H9 (cell line): ENCODE measurements at regions not wholly inside any gene's neighbourhood (a gene's known extent, or its start where the extent isn't known, plus 50 kb on each side); places are given as distances from the start of the nearest gene placed in this dataset.

Experiments
- DNase-seq: peaks from one replicate; pipeline ENCODE4 v3.0.0-alpha.2; 2017
- H2AFZ ChIP-seq: one replicate; pipeline ENCODE4 v1.6.1; 2013; ENCODE audit warnings: mild to moderate bottlenecking, low read length, control low read depth, moderate library complexity
- H2AK5ac ChIP-seq: 2 replicates; pipeline ENCODE4 v1.6.1; 2013; ENCODE audit warnings: low read length, control low read depth, mixed read lengths; ENCODE audit not compliant: insufficient read length
- H2BK120ac ChIP-seq: one replicate; pipeline ENCODE4 v1.6.1; 2013; ENCODE audit warnings: low read depth, mild to moderate bottlenecking, low read length, control low read depth, inconsistent platforms; ENCODE audit not compliant: poor library complexity, severe bottlenecking
- H2BK12ac ChIP-seq: 2 replicates; pipeline ENCODE4 v1.6.1; 2013; ENCODE audit warnings: low read length, control low read depth, mixed read lengths, low read depth; ENCODE audit not compliant: insufficient read length
- H2BK15ac ChIP-seq: 2 replicates; pipeline ENCODE4 v1.6.1; 2013; ENCODE audit warnings: low read depth, low read length, control low read depth
- H2BK20ac ChIP-seq: one replicate; pipeline ENCODE4 v1.6.1; 2013; ENCODE audit warnings: low read depth, mild to moderate bottlenecking, low read length, control low read depth, inconsistent platforms; ENCODE audit not compliant: poor library complexity, severe bottlenecking
- H2BK5ac ChIP-seq: 2 replicates; pipeline ENCODE4 v1.6.1; 2013; ENCODE audit warnings: low read length, control low read depth, mixed read lengths; ENCODE audit not compliant: insufficient read length
- H3K14ac ChIP-seq: 2 replicates; pipeline ENCODE4 v1.6.1; 2013; ENCODE audit warnings: low read length, control low read depth; ENCODE audit not compliant: insufficient read depth
- H3K18ac ChIP-seq: 2 replicates; pipeline ENCODE4 v1.6.1; 2013; ENCODE audit warnings: low read depth, mild to moderate bottlenecking, mixed read lengths, low read length, control low read depth; ENCODE audit not compliant: insufficient read length
- H3K23ac ChIP-seq: 2 replicates; pipeline ENCODE4 v1.6.1; 2013; ENCODE audit warnings: low read length, control low read depth, mixed read lengths, low read depth; ENCODE audit not compliant: insufficient read length
- H3K23me2 ChIP-seq: 2 replicates; pipeline ENCODE4 v1.6.1; 2013; ENCODE audit warnings: low read depth, mild to moderate bottlenecking, mixed read lengths, low read length, control low read depth; ENCODE audit not compliant: insufficient read length, poor library complexity, severe bottlenecking
- H3K27ac ChIP-seq: 2 replicates; pipeline ENCODE4 v1.5.1; 2013; ENCODE audit warnings: low read length, control low read depth, mixed read lengths, low read depth; ENCODE audit not compliant: insufficient read length
- H3K27me3 ChIP-seq: 2 replicates; pipeline ENCODE4 v1.6.1; 2013; ENCODE audit warnings: low read length, control low read depth, inconsistent platforms; ENCODE audit not compliant: insufficient read depth
- H3K4ac ChIP-seq: 2 replicates; pipeline ENCODE4 v1.6.1; 2013; ENCODE audit warnings: low read depth, mild to moderate bottlenecking, control low read depth, inconsistent platforms, low read length, moderate library complexity
- H3K4me1 ChIP-seq: 2 replicates; pipeline ENCODE4 v1.6.1; 2013; ENCODE audit warnings: low read length, control low read depth, inconsistent platforms; ENCODE audit not compliant: insufficient read depth
- H3K4me2 ChIP-seq: 2 replicates; pipeline ENCODE4 v1.6.1; 2013; ENCODE audit warnings: low read length, control low read depth, mixed read lengths; ENCODE audit not compliant: insufficient read length, insufficient read depth
- H3K56ac ChIP-seq: 2 replicates; pipeline ENCODE4 v1.6.1; 2013; ENCODE audit warnings: low read depth, mild to moderate bottlenecking, mixed read lengths, low read length, control low read depth; ENCODE audit not compliant: insufficient read length
- H3K79me1 ChIP-seq: 2 replicates; pipeline ENCODE4 v1.6.1; 2013; ENCODE audit warnings: low read depth, mild to moderate bottlenecking, moderate library complexity, low read length, control low read depth, inconsistent platforms; ENCODE audit not compliant: insufficient read depth, poor library complexity, severe bottlenecking
- H3K79me2 ChIP-seq: 2 replicates; pipeline ENCODE4 v1.6.1; 2013; ENCODE audit warnings: low read length, control low read depth, inconsistent platforms; ENCODE audit not compliant: insufficient read depth
- H3K9ac ChIP-seq: 2 replicates; pipeline ENCODE4 v1.6.1; 2013; ENCODE audit warnings: low read length, control low read depth, mixed read lengths; ENCODE audit not compliant: insufficient read length; ENCODE audit errors: extremely low read depth
- H3K9me3 ChIP-seq: one replicate; pipeline ENCODE4 v1.6.1; 2013; ENCODE audit warnings: low read depth, low read length, inconsistent platforms; ENCODE audit not compliant: control insufficient read depth
- H3T11ph ChIP-seq: one replicate; pipeline ENCODE4 v1.6.1; 2013; ENCODE audit warnings: mild to moderate bottlenecking, low read length, control low read depth, inconsistent platforms
- H4K20me1 ChIP-seq: one replicate; pipeline ENCODE4 v1.6.1; 2013; ENCODE audit not compliant: control insufficient read depth, insufficient read length, insufficient read depth
- H4K5ac ChIP-seq: 2 replicates; pipeline ENCODE4 v1.6.1; 2013; ENCODE audit warnings: low read depth, mild to moderate bottlenecking, mixed read lengths, low read length, control low read depth; ENCODE audit not compliant: insufficient read length
- H4K8ac ChIP-seq: replicated peaks from 2 replicates; pipeline ENCODE4 v1.6.1; 2013; ENCODE audit warnings: low read length, control low read depth, mixed read lengths, low read depth; ENCODE audit not compliant: insufficient read length
- H4K91ac ChIP-seq: 2 replicates; pipeline ENCODE4 v1.6.1; 2013; ENCODE audit warnings: low read depth, mild to moderate bottlenecking, moderate library complexity, mixed read lengths, low read length, control low read depth; ENCODE audit not compliant: insufficient read length
- H3K27ac Mint-ChIP-seq, 3 experiments: 2 replicates in 2 of 3; 3 replicates in 1 of 3; pipeline ENCODE4 v1.8.0; 2020 to 2021; ENCODE audit warnings: mixed read lengths in 3 of 3, mild to moderate bottlenecking in 1 of 3, moderate library complexity in 1 of 3
- H3K27me3 Mint-ChIP-seq: 2 replicates; pipeline ENCODE4 v1.8.0; 2021; ENCODE audit warnings: low read depth, mild to moderate bottlenecking, moderate library complexity, mixed read lengths
- H3K36me3 Mint-ChIP-seq, 3 experiments: 2 replicates in 2 of 3; 3 replicates in 1 of 3; pipeline ENCODE4 v1.8.0; 2020 to 2021; ENCODE audit warnings: low read depth in 3 of 3, mixed read lengths in 3 of 3; ENCODE audit not compliant: insufficient read depth in 1 of 3
- H3K4me1 Mint-ChIP-seq, 2 experiments: 2 replicates each; pipeline ENCODE4 v1.8.0; 2020; ENCODE audit warnings: mixed read lengths in 2 of 2
- H3K4me3 Mint-ChIP-seq, 2 experiments: 2 replicates in 1 of 2; 3 replicates in 1 of 2; pipeline ENCODE4 v1.8.0; 2020 to 2021; ENCODE audit warnings: mild to moderate bottlenecking in 2 of 2, mixed read lengths in 2 of 2, moderate library complexity in 1 of 2
- H3K9me3 Mint-ChIP-seq, 2 experiments: 2 replicates in 1 of 2; 3 replicates in 1 of 2; pipeline ENCODE4 v1.8.0; 2020; ENCODE audit warnings: mild to moderate bottlenecking in 2 of 2, mixed read lengths in 2 of 2, moderate library complexity in 1 of 2
- CTCF ChIP-seq: fragments of 200-600 bp; sonication (generic); conservative IDR thresholded peaks from 3 replicates; pipeline ENCODE4 v1.8.0; 2021; ENCODE audit warnings: antibody characterized with exemption, mild to moderate bottlenecking
- WGBS: extraction: QIAGEN DNeasy Blood & Tissue Kit; methylation state at CpG from one replicate; pipeline ENCODE4 v1.1.7; 2013; ENCODE audit warnings: missing lambda C conversion rate, low lambda C conversion rate, mixed read lengths; ENCODE audit not compliant: insufficient read length; ENCODE audit errors: extremely low coverage; 5-methylcytosine and 5-hydroxymethylcytosine counted together

- Mint-ChIP-seq H3K4me1 (no peaks in the 10 kb centered on the region), H3K9me3 (peaks cover 7 to 8% of the 10 kb centered on the region in 2 experiments; a peak in 3 of 5 replicates), H3K27me3 (peaks cover 2% of the 10 kb centered on the region; the same call in 1 of the 2 replicates), H3K27ac (no peak overlapping the region), H3K4me3 (no peak overlapping the region), H3K36me3 (peaks cover 0 to 4% (median 3%) of the 10 kb centered on the region in 3 experiments; a peak in 3 of 7 replicates)
- Histone ChIP-seq H2AFZ (no peak overlapping the region), H2AK5ac (no peak overlapping the region), H3K4ac (no peak overlapping the region), H3K27ac (no peak overlapping the region), H3K79me1 (no peaks in the 10 kb centered on the region), H3K23me2 (no peaks in the 10 kb centered on the region), H3K27me3 (no peaks in the 10 kb centered on the region), H3K18ac (no peak overlapping the region), H3K4me1 (no peaks in the 10 kb centered on the region), H3K56ac (no peak overlapping the region), H3T11ph (no peak overlapping the region), H3K14ac (no peak overlapping the region), H2BK20ac (no peak overlapping the region), H4K5ac (no peak overlapping the region), H3K23ac (no peak overlapping the region), H3K9me3 (no peaks in the 10 kb centered on the region), H2BK15ac (no peak overlapping the region), H4K91ac (no peak overlapping the region), H2BK12ac (no peak overlapping the region), H2BK120ac (no peak overlapping the region), H4K20me1 (no peaks in the 10 kb centered on the region), H3K79me2 (no peaks in the 10 kb centered on the region), H3K9ac (no peak overlapping the region), H2BK5ac (no peak overlapping the region), H4K8ac (no peak overlapping the region), H3K4me2 (no peak overlapping the region)
- WGBS: no CpG with 5 or more reads among the region's 3 CpGs
- DNase-seq: no peak
- TF ChIP-seq CTCF: no peak
These were observed 222.2 kb downstream of the WNT5A start for GRCh38 chr3:55264919-55265318.
